H1 (cell line): ENCODE measurements at regions not wholly inside any gene's neighbourhood (a gene's known extent, or its start where the extent isn't known, plus 50 kb on each side); places are given as distances from the start of the nearest gene placed in this dataset.

Experiments
- CTCF ChIP-seq, 3 experiments: IDR thresholded peaks; 1 replicate in 2 of 3; 2 replicates in 1 of 3; pipeline versions ENCODE4 v1.5.1 to v1.6.1; 2011; ENCODE audit warnings: low read length in 3 of 3, mild to moderate bottlenecking in 3 of 3, inconsistent platforms in 2 of 3, low read depth in 1 of 3, moderate library complexity in 1 of 3; ENCODE audit not compliant: insufficient read depth in 1 of 3; ENCODE audit errors: control extremely low read depth in 1 of 3
- EZH2 ChIP-seq: fragments of 200-600 bp; sonication (generic); IDR thresholded peaks from 2 replicates; pipeline ENCODE4 v1.7.1; 2012; ENCODE audit warnings: low read depth, mild to moderate bottlenecking, moderate library complexity, low read length, inconsistent platforms; ENCODE audit not compliant: severe bottlenecking
- FOSL1 ChIP-seq: IDR thresholded peaks from 2 replicates; pipeline ENCODE4 v1.6.1; 2011; ENCODE audit warnings: mild to moderate bottlenecking, low read depth, low read length, moderate library complexity; ENCODE audit not compliant: insufficient read depth
- POLR2A ChIP-seq, 2 experiments: IDR thresholded peaks; 1 replicate in 1 of 2; 2 replicates in 1 of 2; pipeline ENCODE4 v1.6.1; 2011; ENCODE audit warnings: low read depth in 2 of 2, low read length in 2 of 2, mild to moderate bottlenecking in 2 of 2; ENCODE audit errors: control extremely low read depth in 1 of 2
- RFX5 ChIP-seq: IDR thresholded peaks from 2 replicates; pipeline ENCODE4 v1.6.1; 2011; ENCODE audit warnings: low read depth, low read length, improper control_type of control experiment, borderline replicate concordance
- RNF2 ChIP-seq: fragments of 200-900, 300-1000 bp; sonication (generic); IDR thresholded peaks from 2 replicates; pipeline ENCODE4 v1.7.1; 2016; ENCODE audit warnings: borderline replicate concordance, low read depth, mild to moderate bottlenecking, antibody characterized with exemption, low read length; ENCODE audit not compliant: poor library complexity, severe bottlenecking; ENCODE audit errors: missing control alignments
- TEAD4 ChIP-seq: IDR thresholded peaks from 2 replicates; pipeline ENCODE4 v1.6.1; 2012; ENCODE audit warnings: low read depth, low read length, inconsistent platforms, mixed read lengths
- YY1 ChIP-seq: IDR thresholded peaks from 2 replicates; pipeline ENCODE4 v1.6.1; 2011; ENCODE audit warnings: low read depth, mild to moderate bottlenecking, low read length

- TF ChIP-seq CTCF (IDR thresholded peaks at IDR 0.05; ENCODE audit: control extremely low read depth in 1 of 3, insufficient read depth in 1 of 3, low read depth in 1 of 3, low read length in 3 of 3): no peak
- no peak for TF ChIP-seq YY1
- no peak for TF ChIP-seq RFX5
- TF ChIP-seq TEAD4: no peak
- TF ChIP-seq POLR2A (IDR thresholded peaks at IDR 0.05; ENCODE audit: control extremely low read depth in 1 of 2, low read depth in 2 of 2, low read length in 2 of 2): no peak
- no peak for TF ChIP-seq EZH2
- TF ChIP-seq FOSL1: no peak
- TF ChIP-seq RNF2: no peak
These were observed 543.3 kb upstream of the SPRY2 start for GRCh38 chr13:80884056-80884785.
